Kidney (tissue), 13 donors: ENCODE measurements at regions not wholly inside any gene's neighbourhood (a gene's known extent, or its start where the extent isn't known, plus 50 kb on each side); places are given as distances from the start of the nearest gene placed in this dataset.

ENCODE experiments used
- DNase-seq, 5 donors: peaks; one replicate each; pipeline ENCODE4 v3.0.0-alpha.2; 2013 to 2020
- FAIRE-seq: peaks from 2 replicates; lab custom pipeline; 2012; peaks lifted over from hg19 to GRCh38; lab: Jason Lieb, UNC
- H3K27ac ChIP-seq, 2 donors: one replicate each; pipeline ENCODE4 v1.7.0; 2013; ENCODE audit warnings: low read depth in 2 of 2, low read length in 2 of 2, inconsistent platforms in 1 of 2
- H3K27me3 ChIP-seq: one replicate; pipeline ENCODE4 v1.7.1; 2013; ENCODE audit warnings: low read length, inconsistent platforms; ENCODE audit not compliant: control insufficient read depth, insufficient read depth
- H3K36me3 ChIP-seq, 3 donors: one replicate each; pipeline versions ENCODE4 v1.7.0 to v1.7.1; 2013; ENCODE audit warnings: low read length in 3 of 3, control low read depth in 1 of 3, inconsistent platforms in 1 of 3; ENCODE audit not compliant: insufficient read depth in 3 of 3, control insufficient read depth in 2 of 3
- H3K4me1 ChIP-seq, 3 donors: one replicate each; pipeline versions ENCODE4 v1.7.0 to v1.7.1; 2013; ENCODE audit warnings: low read length in 3 of 3, inconsistent platforms in 1 of 3, low read depth in 1 of 3; ENCODE audit not compliant: control insufficient read depth in 2 of 3, insufficient read depth in 2 of 3
- H3K4me3 ChIP-seq, 3 donors: one replicate each; pipeline versions ENCODE4 v1.7.0 to v1.8.1; 2013; ENCODE audit warnings: low read length in 3 of 3, control low read depth in 1 of 3, inconsistent platforms in 1 of 3
- H3K9ac ChIP-seq, 3 donors: one replicate each; pipeline versions ENCODE4 v1.7.0 to v1.7.1; 2013; ENCODE audit warnings: low read length in 3 of 3, control low read depth in 1 of 3, inconsistent platforms in 1 of 3
- H3K9me3 ChIP-seq, 3 donors: one replicate each; pipeline versions ENCODE4 v1.7.0 to v1.7.1; 2013; ENCODE audit warnings: low read length in 3 of 3, control low read depth in 1 of 3, inconsistent platforms in 1 of 3; ENCODE audit not compliant: control insufficient read depth in 2 of 3, insufficient read depth in 1 of 3
- CTCF ChIP-seq: IDR thresholded peaks from 3 replicates; pipeline ENCODE4 v1.5.1; 2012; ENCODE audit warnings: mild to moderate bottlenecking, moderate library complexity, borderline replicate concordance; ENCODE audit not compliant: insufficient read depth; ENCODE audit errors: extremely low read depth
- intact Hi-C: fragments of 100-400 bp; cut with DNase I; formaldehyde crosslinking; loops from one replicate; pipeline ENCODE4 v1.11.1; 2022
- donor health status: control.
- donor health status: control.
- donor health status: control.
- donor health status: control.
- donor health status: control.
- donor health status: DM: yes; HTN: yes; CAD: no.
- donor health status: Normal renal cell carcinoma (clear cell type).

GRCh38 chr2:217246108-217246507 lies 386.2 kb upstream of the TNP1 start:
- H3K4me1 ChIP-seq, result peaks cover 4 to 19% (median 15%) of the 10 kb centered on the region in 3 donors

DNA sequence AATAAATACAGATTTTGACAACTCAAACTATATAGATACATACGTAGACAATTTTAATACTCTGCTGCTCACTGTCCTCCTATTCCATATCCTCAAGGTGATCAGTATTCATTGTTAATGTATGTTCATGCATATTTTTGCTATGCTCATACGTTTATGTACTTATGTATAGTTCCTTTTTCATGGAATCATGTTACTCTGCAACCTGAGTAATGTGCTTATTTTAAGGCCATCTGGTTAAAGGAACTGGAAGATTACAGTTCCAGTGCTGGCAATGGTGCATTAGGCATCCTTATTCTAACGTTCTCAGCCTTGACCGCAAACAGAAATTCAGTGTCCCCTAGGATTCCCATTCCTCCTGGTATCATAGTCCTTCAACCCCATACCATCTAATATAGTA lies 385.0 kb upstream of the TNP1 start:
- intact Hi-C loops, result no loop called here
- Histone ChIP-seq H3K9ac (no peak overlapping the region), H3K9me3 (no peaks in the 10 kb centered on the region), H3K4me1 (peaks cover 4 to 19% (median 15%) of the 10 kb centered on the region in 3 donors), H3K4me3 (no peak overlapping the region), H3K36me3 (no peaks in the 10 kb centered on the region), H3K27me3 (no peaks in the 10 kb centered on the region), H3K27ac (no peak overlapping the region)
- FAIRE-seq (no peak), DNase-seq (no peak)
- TF ChIP-seq CTCF, result no peak

More at GRCh38 chr2:217246108-217246507, 386.2 kb upstream of the TNP1 start:
- Histone ChIP-seq H3K36me3 (no peaks in the 10 kb centered on the region), H3K9ac (no peak overlapping the region), H3K27me3 (no peaks in the 10 kb centered on the region), H3K9me3 (no peaks in the 10 kb centered on the region), H3K4me3 (no peak overlapping the region), H3K27ac (no peak overlapping the region)
- no peak for DNase-seq
- intact Hi-C loops, result no loop called here
- TF ChIP-seq CTCF, result no peak
- no peak for FAIRE-seq

DNA sequence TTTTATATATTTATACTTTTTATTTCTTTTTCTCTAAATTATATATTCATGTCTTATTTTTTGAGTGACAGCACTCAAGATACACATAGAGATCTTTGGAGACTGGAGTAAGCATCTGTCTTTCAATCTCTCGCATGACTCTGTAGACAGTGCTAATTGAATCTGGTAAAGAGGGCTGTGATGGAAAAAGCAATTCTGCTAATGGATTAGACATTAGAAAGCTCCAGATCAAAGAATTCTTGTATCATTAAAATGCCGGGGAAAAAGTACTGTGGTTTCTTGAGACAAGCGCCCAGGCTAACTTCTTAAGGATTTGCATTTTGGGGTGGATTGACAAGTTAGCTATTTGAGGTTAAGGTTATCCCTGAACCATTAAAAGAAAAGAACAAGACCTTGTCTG lies 383.1 kb upstream of the TNP1 start:
- DNase-seq, result no peak

More for the DNA sequence above, 383.1 kb upstream of the TNP1 start:
- intact Hi-C loops, result no loop called here
- no peak for FAIRE-seq
- Histone ChIP-seq H3K36me3 (no peaks in the 10 kb centered on the region), H3K4me3 (no peak overlapping the region), H3K9me3 (no peaks in the 10 kb centered on the region), H3K9ac (no peak overlapping the region), H3K27me3 (no peaks in the 10 kb centered on the region), H3K27ac (no peak overlapping the region), H3K4me1 (peaks cover 4 to 11% (median 5%) of the 10 kb centered on the region in 3 donors)
- TF ChIP-seq CTCF, result no peak
